K562 (cell line): ENCODE measurements at regions not wholly inside any gene's neighbourhood (a gene's known extent, or its start where the extent isn't known, plus 50 kb on each side); places are given as distances from the start of the nearest gene placed in this dataset.

Experiments
- MGA ChIP-seq: fragments of 450-650 bp; IDR thresholded peaks from 2 replicates; pipeline ENCODE4 v1.6.1; 2016; ENCODE audit warnings: mild to moderate bottlenecking, moderate library complexity

- TF ChIP-seq MGA, result no peak
These were observed 53.2 kb upstream of the PJA1 start (continued) for GRCh38 chrX:69218407-69218997.
